ENCODE measurements at regions not wholly inside any gene's neighbourhood (a gene's known extent, or its start where the extent isn't known, plus 50 kb on each side); places are given as distances from the start of the nearest gene placed in this dataset.

DNA sequence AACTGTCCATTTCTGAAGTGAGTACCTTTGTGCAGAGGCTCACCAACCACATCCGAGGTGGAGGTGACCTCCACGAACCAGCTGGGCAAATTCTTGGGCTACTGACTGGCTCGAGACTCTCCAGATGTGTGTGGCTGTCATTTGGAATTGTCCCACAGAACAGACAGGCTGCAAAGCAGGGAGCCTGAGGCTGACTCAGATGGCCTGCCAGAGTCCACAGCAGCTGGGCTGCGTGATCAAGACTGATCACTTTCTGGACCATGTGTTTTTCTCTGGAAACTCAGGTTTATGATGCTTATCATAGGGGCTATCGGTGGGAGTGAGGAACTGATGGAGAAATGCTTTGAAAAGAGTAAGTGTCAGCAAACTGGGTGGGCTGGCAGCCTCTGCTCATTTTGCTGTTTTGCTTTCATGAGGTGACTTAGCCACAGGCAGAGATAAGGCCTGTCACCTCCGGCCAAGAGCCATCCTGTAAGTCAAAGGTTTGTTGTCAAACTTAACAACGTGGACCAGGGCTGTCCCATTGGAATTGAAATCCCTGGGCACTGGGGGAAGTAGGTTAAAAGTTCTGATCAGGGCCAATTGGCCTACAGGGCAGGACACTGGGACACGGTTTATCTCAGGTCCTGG, 120.4 kb downstream of the LIPG start:
- no peak for ATAC-seq
- Histone ChIP-seq H3K4me1 (no peaks in the 10 kb centered on the region), H3K36me3 (no peaks in the 10 kb centered on the region), H3K4me3 (no peak overlapping the region), H3K27me3 (no peaks in the 10 kb centered on the region), H3K27ac (no peak overlapping the region), H3K9me3 (no peaks in the 10 kb centered on the region)
- DNase-seq = no peak
- no peak for FAIRE-seq
- TF ChIP-seq, protein P1, sequence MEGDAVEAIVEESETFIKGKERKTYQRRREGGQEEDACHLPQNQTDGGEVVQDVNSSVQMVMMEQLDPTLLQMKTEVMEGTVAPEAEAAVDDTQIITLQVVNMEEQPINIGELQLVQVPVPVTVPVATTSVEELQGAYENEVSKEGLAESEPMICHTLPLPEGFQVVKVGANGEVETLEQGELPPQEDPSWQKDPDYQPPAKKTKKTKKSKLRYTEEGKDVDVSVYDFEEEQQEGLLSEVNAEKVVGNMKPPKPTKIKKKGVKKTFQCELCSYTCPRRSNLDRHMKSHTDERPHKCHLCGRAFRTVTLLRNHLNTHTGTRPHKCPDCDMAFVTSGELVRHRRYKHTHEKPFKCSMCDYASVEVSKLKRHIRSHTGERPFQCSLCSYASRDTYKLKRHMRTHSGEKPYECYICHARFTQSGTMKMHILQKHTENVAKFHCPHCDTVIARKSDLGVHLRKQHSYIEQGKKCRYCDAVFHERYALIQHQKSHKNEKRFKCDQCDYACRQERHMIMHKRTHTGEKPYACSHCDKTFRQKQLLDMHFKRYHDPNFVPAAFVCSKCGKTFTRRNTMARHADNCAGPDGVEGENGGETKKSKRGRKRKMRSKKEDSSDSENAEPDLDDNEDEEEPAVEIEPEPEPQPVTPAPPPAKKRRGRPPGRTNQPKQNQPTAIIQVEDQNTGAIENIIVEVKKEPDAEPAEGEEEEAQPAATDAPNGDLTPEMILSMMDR (IDR thresholded peaks at IDR 0.05) = no peak
- 83 to 86% methylated on average over 8 of the region's 8 CpGs for WGBS, 2 donors
- intact Hi-C loops (cut with DNase I) = no loop called here

DNA sequence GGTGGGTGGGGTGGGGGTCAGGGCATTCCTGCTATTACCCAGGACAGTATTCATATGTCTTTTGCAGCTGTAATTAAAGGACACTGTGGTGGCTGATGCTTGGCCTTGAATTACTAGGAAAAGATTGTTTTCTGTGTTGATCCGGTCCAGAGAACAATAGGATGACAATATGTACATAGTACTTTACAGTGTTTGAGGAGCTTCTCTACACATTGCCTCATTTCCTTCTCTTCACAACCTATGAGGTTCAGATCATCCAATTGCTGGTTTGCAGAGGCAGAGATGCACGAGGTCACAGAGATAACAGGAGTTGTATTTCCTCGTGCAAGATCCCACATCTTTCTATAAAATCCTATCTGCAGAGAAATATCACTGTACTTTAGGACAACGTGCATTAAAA, 119.5 kb downstream of the LIPG start:
- FAIRE-seq (no peak), DNase-seq (no peak), ATAC-seq (no peak)
- intact Hi-C loops (cut with DNase I) = no loop called here
- WGBS, 2 donors = 69 to 70% methylated on average over 4 of the region's 4 CpGs
- TF ChIP-seq, protein P1 (IDR thresholded peaks at IDR 0.05) = no peak
- Histone ChIP-seq H3K4me3 (no peak overlapping the region), H3K27me3 (no peaks in the 10 kb centered on the region), H3K4me1 (no peaks in the 10 kb centered on the region), H3K9me3 (no peaks in the 10 kb centered on the region), H3K36me3 (no peaks in the 10 kb centered on the region), H3K27ac (no peak overlapping the region)

DNA sequence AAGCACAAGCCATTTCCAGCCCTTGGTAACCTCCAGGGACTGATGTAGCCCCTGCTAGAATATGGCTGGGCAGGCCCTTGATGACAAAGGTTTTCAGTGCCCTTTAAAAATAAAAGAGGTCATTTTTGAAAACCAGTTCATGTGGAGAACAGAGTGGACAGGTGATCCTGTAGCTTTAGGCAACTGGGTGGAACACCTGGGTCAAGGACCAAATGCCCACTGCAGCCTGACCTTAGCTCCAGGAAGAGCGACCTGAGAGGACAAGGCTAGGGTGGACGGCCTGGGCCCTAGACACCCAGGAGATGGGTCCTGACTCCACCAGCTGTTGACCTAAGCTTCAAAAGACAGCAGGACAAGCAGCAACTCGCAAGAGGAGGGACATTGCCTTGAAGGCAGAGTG, 116.6 kb downstream of the LIPG start:
- Histone ChIP-seq H3K27me3 (no peaks in the 10 kb centered on the region), H3K36me3 (no peaks in the 10 kb centered on the region), H3K4me3 (no peak overlapping the region), H3K4me1 (no peaks in the 10 kb centered on the region), H3K9me3 (no peaks in the 10 kb centered on the region), H3K27ac (no peak overlapping the region)
- FAIRE-seq (no peak), DNase-seq (no peak), ATAC-seq (no peak)
- intact Hi-C loops (cut with DNase I) = no loop called here
- TF ChIP-seq, protein P1 (IDR thresholded peaks at IDR 0.05) = no peak
- WGBS, 2 donors = 85 to 93% methylated on average over 3 of the region's 3 CpGs

DNA sequence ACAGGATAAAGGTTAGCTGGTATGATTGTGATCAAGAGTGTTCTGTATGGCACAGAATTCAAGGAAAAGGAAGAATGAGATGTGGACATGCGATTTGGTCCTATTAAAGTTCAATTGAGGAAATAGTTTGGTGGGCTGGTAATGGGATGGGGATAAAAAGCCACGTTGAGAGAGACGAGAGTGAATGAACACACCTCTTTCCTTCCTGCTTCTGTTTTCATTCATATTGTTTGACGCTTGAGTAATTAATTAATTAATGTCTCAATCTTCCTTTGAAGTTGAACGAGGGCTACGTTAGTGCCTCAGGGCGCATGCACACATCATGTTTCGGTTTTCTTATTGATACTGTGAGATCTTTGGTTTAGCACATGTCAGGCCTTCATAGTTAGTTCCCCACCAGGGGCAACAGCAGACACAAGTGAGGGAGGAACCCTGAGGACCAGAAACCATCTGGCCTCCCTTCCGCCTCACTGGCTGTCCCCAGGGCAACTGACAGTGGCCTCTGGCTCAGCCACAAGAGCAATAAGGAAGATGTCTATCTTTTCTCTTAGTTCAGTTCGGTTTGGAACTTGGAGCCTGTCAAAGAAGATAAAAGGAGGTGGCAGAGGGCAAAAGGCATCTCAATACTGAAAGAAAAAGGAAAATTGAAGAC, 116.0 kb downstream of the LIPG start:
- no peaks in the 10 kb centered on the region for H3K27me3 ChIP-seq
- intact Hi-C loops (cut with DNase I) = no loop called here
- no peaks in the 10 kb centered on the region for H3K36me3 ChIP-seq
- no peaks in the 10 kb centered on the region for H3K4me1 ChIP-seq
- no peak overlapping the region for H3K4me3 ChIP-seq
- no peak for FAIRE-seq
- H3K27ac ChIP-seq = no peak overlapping the region
- peak in 1 of 4 donors; percentile 53 for ATAC-seq
- 77 to 84% methylated on average over 10 of the region's 10 CpGs for WGBS, 2 donors
- TF ChIP-seq, protein P1 (IDR thresholded peaks at IDR 0.05) = no peak
- H3K9me3 ChIP-seq = no peaks in the 10 kb centered on the region
- no peak for DNase-seq

DNA sequence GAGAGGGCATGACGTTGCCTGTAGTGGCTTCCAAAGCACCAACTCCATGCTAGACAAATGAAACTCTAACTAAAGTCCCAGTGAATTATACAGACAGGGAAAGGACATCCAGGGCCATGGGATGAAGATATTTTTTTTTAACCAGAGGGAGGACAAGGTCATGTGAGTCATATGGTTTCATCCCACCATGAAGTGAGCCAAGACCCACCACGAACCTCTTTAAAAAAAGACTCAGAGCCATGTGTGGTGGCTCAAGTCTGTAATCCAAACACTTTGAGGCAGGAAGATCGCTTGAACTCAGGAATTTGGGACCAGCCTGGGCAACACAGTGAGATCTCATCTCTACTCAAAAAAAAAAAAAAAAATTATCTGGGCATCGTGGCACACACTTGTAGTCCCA, 115.2 kb downstream of the LIPG start:
- ATAC-seq (no peak), DNase-seq (no peak), FAIRE-seq (no peak)
- Histone ChIP-seq H3K4me1 (no peaks in the 10 kb centered on the region), H3K27ac (no peak overlapping the region), H3K9me3 (no peaks in the 10 kb centered on the region), H3K36me3 (no peaks in the 10 kb centered on the region), H3K4me3 (no peak overlapping the region), H3K27me3 (no peaks in the 10 kb centered on the region)
- TF ChIP-seq, protein P1 (IDR thresholded peaks at IDR 0.05) = no peak
- intact Hi-C loops (cut with DNase I) = no loop called here
- WGBS, 2 donors = 86 to 87% methylated on average over 4 of the region's 4 CpGs

All from pancreas (tissue), 10 donors.